VCaP (cell line): ENCODE measurements at regions not wholly inside any gene's neighbourhood (a gene's known extent, or its start where the extent isn't known, plus 50 kb on each side); places are given as distances from the start of the nearest gene placed in this dataset.

Experiments used
- H3K27ac ChIP-seq: fragments of 450-650 bp; 2 replicates; pipeline ENCODE4 v1.5.1; 2017
- TF ChIP-seq, protein P1 (sequence below): fragments of 450-650 bp; conservative IDR thresholded peaks from 2 replicates; pipeline ENCODE4 v1.5.1; 2017; ENCODE audit warnings: mild to moderate bottlenecking, moderate library complexity

DNA sequence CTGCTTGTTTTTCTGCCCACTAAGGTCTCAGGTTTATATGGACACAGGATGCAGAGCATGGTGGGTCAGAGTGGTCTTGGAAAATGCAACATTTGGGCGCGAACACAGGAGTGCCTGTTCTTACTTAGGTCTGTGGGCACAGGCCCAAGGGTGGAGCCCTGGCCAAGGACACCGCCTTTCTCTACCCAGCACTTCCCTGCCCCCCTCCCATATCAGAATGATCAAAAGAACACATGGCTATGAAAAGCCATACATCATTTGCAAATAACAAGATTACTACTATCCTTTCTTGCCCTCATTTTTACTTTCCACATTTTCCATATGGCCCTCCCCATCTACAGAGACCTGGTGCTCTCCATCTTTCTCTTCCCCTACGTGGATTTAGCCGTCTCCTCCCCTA lies 162.2 kb downstream of the ENC1 start:
- H3K27ac ChIP-seq, result no peak overlapping the region
- TF ChIP-seq, protein P1, sequence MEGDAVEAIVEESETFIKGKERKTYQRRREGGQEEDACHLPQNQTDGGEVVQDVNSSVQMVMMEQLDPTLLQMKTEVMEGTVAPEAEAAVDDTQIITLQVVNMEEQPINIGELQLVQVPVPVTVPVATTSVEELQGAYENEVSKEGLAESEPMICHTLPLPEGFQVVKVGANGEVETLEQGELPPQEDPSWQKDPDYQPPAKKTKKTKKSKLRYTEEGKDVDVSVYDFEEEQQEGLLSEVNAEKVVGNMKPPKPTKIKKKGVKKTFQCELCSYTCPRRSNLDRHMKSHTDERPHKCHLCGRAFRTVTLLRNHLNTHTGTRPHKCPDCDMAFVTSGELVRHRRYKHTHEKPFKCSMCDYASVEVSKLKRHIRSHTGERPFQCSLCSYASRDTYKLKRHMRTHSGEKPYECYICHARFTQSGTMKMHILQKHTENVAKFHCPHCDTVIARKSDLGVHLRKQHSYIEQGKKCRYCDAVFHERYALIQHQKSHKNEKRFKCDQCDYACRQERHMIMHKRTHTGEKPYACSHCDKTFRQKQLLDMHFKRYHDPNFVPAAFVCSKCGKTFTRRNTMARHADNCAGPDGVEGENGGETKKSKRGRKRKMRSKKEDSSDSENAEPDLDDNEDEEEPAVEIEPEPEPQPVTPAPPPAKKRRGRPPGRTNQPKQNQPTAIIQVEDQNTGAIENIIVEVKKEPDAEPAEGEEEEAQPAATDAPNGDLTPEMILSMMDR, result no peak

DNA sequence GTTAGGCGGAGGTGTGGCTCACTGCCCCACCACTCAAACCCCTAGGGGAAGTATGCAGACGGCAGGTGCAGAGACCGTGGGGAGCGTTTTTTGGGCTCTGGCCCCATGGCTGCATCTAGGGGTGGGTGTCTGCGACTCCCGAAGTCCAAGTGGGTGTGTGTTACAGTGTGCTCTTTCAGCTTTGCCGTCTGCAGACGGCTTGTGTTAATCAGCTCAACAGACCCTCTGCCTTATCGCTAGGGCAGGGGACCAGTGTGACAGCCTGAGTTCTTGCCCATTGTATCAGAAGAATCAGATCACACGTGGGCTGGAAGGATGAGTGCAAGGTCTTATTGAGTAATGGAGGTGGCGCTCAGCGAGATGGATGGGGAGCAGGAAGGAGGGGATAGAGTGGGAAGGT lies 162.8 kb downstream of the ENC1 start:
- peak overlapping the region; percentile 59 for H3K27ac ChIP-seq
- TF ChIP-seq, protein P1, result no peak

DNA sequence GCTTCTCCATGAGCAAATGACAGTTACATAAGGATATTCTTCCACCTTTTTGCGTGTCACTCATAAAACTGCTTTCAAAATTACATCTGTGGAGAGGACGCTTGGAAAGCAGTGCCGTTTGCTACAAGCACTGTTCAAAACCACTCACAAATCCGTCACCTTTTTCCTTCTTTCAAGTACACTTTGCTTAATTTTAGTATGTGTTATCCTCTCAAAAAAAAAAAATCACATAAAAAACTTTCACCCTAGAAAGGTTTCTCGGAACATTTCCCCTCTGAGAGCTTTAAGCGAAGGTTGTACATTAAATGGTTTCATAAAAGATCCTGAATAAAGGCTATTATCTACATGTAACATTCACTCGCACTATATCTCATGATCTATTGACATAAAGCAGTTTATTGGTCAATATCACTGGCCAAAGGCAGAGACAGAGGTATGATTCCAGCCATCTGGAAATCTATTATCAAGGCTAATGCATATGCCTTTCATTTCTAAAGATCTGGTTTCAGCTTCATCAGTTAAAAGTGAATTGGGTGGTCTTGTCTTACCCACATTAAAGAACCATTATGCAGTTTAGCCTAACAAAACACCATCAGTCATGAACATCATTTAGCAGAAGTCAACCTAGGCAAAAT lies 163.6 kb downstream of the ENC1 start:
- H3K27ac ChIP-seq, result peak overlapping the region; percentile 59
- TF ChIP-seq, protein P1, result no peak

DNA sequence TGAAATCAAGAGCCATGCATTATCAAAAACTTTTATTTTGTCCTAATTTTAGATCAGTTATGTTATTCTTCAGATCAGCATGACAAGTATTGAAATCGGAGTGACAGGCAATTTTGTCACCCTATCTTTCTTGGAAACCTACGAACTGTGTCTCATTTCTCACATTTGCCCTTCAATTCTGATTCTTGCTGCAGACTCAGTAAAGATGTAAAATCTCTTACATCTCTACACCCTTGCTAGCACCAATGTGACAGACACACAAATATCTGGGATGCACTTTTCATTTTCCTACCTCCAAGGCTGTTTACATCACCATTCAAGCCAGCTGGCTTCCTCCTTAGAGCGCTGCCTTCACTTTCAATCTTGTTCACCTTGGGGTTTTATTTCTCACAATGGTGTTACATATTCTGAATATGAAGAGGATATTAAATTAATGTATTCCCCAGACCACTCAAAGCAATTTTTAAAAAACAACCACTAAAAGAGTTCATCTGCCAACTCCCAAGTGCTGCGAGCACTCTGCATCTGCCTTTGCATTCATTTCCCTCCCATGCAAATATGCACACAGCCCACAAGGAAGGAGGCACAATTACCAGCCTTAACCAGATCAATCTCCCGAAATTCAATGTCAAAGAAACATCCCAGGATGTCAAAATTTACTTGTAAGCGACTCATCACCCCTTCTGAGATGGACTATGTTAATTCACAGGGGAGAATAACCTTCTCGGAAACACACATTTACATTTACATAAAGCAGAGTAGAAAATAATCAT lies 164.3 kb downstream of the ENC1 start:
- TF ChIP-seq, protein P1, result no peak
- H3K27ac ChIP-seq, result peak overlapping the region; percentile 59

DNA sequence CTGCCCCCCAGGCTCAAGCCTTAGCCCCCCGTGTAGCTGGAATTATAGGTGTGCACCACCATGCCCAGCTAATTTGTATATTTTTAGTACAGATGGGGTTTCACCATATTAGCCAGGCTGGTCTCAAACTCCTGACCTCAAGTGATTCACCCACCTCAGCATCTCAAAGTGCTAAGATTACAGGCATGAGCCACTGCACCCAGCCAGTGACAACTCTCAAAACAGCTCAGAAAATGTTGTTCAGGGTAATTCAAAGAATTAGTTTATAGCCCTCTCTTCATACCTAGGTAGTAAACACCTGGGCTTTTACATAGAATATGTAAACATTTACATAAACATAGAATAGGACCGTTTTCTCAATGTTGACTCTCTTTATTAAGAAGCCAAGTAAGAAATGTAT lies 168.7 kb downstream of the ENC1 start:
- TF ChIP-seq, protein P1, result no peak
- no peak overlapping the region for H3K27ac ChIP-seq

DNA sequence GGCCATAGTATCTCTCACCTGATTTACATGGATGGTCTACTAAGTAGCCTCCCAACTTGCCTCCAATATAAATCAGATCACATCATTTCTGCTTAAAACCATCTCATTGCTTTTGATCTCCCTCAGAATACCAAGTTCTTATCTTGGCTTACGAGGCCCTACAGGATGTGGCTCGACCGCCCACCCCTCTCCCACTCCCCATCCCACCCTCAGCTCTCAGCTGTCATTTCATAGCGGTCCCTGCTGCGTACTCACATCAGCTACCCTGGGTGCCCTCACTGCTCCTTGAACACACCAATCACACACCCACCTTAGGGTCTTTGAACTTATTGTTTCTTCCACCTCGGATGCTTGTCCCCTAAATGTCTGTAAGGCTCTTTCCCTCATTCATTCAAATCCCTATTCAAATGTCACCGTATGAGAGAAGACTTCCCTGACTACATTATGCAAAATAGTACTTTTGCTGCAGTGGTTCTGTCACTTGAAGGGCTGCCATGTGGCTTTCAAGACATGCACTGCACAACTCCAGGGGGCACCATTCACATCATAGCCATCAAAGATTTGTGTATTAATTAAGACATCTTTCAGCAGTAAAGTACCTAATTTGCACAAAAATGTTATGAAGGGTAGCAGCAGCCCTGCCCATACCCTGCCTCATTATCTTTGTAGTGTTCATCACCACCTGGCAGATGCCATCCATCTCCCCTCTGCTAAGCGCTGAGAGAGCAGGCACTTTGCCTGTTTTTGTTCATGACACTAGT lies 171.1 kb downstream of the ENC1 start:
- TF ChIP-seq, protein P1, result no peak
- no peak overlapping the region for H3K27ac ChIP-seq

DNA sequence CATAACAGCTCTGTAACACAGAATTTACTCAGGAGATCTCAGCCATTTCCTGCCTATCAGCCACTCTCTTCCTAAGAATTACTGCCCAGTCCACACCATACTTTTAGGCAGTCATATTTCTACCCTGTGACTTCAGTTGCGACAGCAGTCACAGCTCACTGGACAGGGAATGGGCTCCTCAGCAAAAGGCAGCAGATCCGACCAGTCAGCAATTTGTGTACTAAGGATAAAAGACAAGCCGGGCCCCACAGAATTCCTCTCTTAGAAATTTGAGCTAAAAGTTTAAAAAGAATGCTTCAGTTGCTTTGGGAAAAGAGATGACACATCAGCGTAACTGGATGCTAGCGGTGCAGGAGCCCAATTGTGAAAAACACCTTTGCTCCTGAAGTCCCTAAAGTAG lies 172.1 kb downstream of the ENC1 start:
- TF ChIP-seq, protein P1, result no peak
- H3K27ac ChIP-seq, result no peak overlapping the region
